HCT116 (cell line): ENCODE measurements at regions not wholly inside any gene's neighbourhood (a gene's known extent, or its start where the extent isn't known, plus 50 kb on each side); places are given as distances from the start of the nearest gene placed in this dataset.
A peak's percentile ranks its signal among the peaks of the same experiment; 100 is the strongest.

Experiments used
- ATAC-seq: fragments of 200-7000 bp; cut with Tn5 transposase; 2 replicates; pipeline ENCODE4 v1.9.1; 2020; ENCODE audit warnings: mild to moderate bottlenecking, moderate library complexity
- BruUV-seq: library from RNA; stranded (reverse); fragments of 400-500 nt; replicated peaks from 2 replicates; lab custom pipeline; 2021; lab: Mats Ljungman, UMichigan
- CTCF ChIA-PET: fragments of 300-600 bp; sonication (Branson Sonifier 250); formaldehyde crosslinking; loops from one replicate; lab custom pipeline; 2021; ENCODE audit warnings: antibody characterized with exemption; lab: Charles Lee
- POLR2A ChIA-PET: fragments of 300-600, 350-600 bp; sonication (Branson Sonifier 250); formaldehyde crosslinking; loops from one replicate; lab custom pipeline; 2021; ENCODE audit warnings: antibody characterized with exemption; lab: Charles Lee
- RAD21 ChIA-PET, 2 experiments: fragments of 300-600 bp; sonication (Branson Sonifier 250); formaldehyde crosslinking; loops; one replicate each; lab custom pipeline; 2023; ENCODE audit warnings: low total read pairs in 2 of 2; ENCODE audit not compliant: uncharacterized antibody in 2 of 2, unreplicated experiment in 2 of 2, low non-redundant PET in 1 of 2; lab: Charles Lee
- DNase-seq: peaks from one replicate; pipeline ENCODE4 v3.0.0-alpha.2; 2010; ENCODE audit warnings: low read depth, low spot score
- H2AFZ ChIP-seq: fragments of 200-600 bp; shearing (Covaris generic), sonication (generic); 2 replicates; pipeline ENCODE4 v1.6.1; 2017; ENCODE audit warnings: low read depth, mixed run types, mixed read lengths, antibody characterized with exemption, low read length; ENCODE audit not compliant: poor library complexity, severe bottlenecking
- H3K27ac ChIP-seq: 2 replicates; pipeline ENCODE4 v1.5.1; 2012; ENCODE audit warnings: low read depth, low read length
- H3K27me3 ChIP-seq: fragments of 200-600 bp; sonication (generic); 2 replicates; pipeline ENCODE4 v1.6.1; 2016; ENCODE audit warnings: mixed run types, low read length, mixed read lengths; ENCODE audit not compliant: insufficient read depth
- H3K36me3 ChIP-seq, 2 experiments: fragments of 200-500 bp in 1 of 2; fragments of 200-600 bp in 1 of 2; sonication (Bioruptor generic) in 1 of 2; sonication (generic) in 1 of 2; 2 replicates each; pipeline versions ENCODE4 v1.5.1 to v1.6.1; 2014 to 2016; ENCODE audit warnings: low read length in 2 of 2, inconsistent platforms in 1 of 2, mixed read lengths in 1 of 2, mixed run types in 1 of 2; ENCODE audit not compliant: insufficient read depth in 2 of 2, control insufficient read depth in 1 of 2
- H3K4me1 ChIP-seq, 2 experiments: fragments of 200-600 bp in 1 of 2; sonication (generic) in 1 of 2; 2 replicates each; pipeline versions ENCODE4 v1.5.1 to v1.6.1; 2012 to 2017; ENCODE audit warnings: low read length in 2 of 2, inconsistent platforms in 1 of 2, mild to moderate bottlenecking in 1 of 2, mixed read lengths in 1 of 2, mixed run types in 1 of 2, moderate library complexity in 1 of 2; ENCODE audit not compliant: insufficient read depth in 2 of 2, control insufficient read depth in 1 of 2
- H3K4me2 ChIP-seq: fragments of 200-600 bp; sonication (generic); 2 replicates; pipeline ENCODE4 v1.6.1; 2017; ENCODE audit warnings: mixed run types, low read length, mixed read lengths
- H3K4me3 ChIP-seq, 2 experiments: fragments of 200-600 bp in 1 of 2; sonication (generic) in 1 of 2; replicated peaks in 1 of 2; 2 replicates each; pipeline ENCODE4 v1.5.1; 2011 to 2016; ENCODE audit warnings: low read length in 2 of 2, control low read depth in 1 of 2, low read depth in 1 of 2, mild to moderate bottlenecking in 1 of 2, mixed read lengths in 1 of 2, mixed run types in 1 of 2
- H3K79me2 ChIP-seq: fragments of 200-600 bp; sonication (generic); 2 replicates; pipeline ENCODE4 v1.6.1; 2017; ENCODE audit warnings: mild to moderate bottlenecking, mixed run types, low read length, moderate library complexity, mixed read lengths; ENCODE audit not compliant: insufficient read depth
- H3K9ac ChIP-seq: fragments of 200-600 bp; sonication (generic); 2 replicates; pipeline ENCODE4 v1.6.1; 2016; ENCODE audit warnings: low read length, mixed read lengths
- H3K9me2 ChIP-seq: fragments of 200-600 bp; sonication (generic), shearing (Covaris generic); 2 replicates; pipeline ENCODE4 v1.6.1; 2017; ENCODE audit warnings: mixed run types, mild to moderate bottlenecking, moderate library complexity; ENCODE audit not compliant: insufficient read depth
- H3K9me3 ChIP-seq, 2 experiments: fragments of 200-500 bp in 1 of 2; fragments of 200-600 bp in 1 of 2; sonication (Bioruptor generic) in 1 of 2; sonication (generic) in 1 of 2; 2 replicates each; pipeline ENCODE4 v1.6.1; 2014 to 2017; ENCODE audit warnings: low read length in 2 of 2, mixed read lengths in 2 of 2, inconsistent platforms in 1 of 2, low read depth in 1 of 2, mild to moderate bottlenecking in 1 of 2, mixed run types in 1 of 2, moderate library complexity in 1 of 2; ENCODE audit not compliant: control insufficient read depth in 1 of 2, insufficient read depth in 1 of 2
- H4K20me1 ChIP-seq: fragments of 200-600 bp; sonication (generic), shearing (Covaris generic); 2 replicates; pipeline ENCODE4 v1.6.1; 2017; ENCODE audit warnings: mixed run types, mild to moderate bottlenecking, moderate library complexity; ENCODE audit not compliant: insufficient read depth
- CBX3 ChIP-seq: IDR thresholded peaks from 2 replicates; pipeline ENCODE4 v1.6.1; 2012; ENCODE audit warnings: low read depth
- CEBPB ChIP-seq: IDR thresholded peaks from 2 replicates; pipeline ENCODE4 v1.6.1; 2012; ENCODE audit warnings: low read depth
- CTCF ChIP-seq, 3 experiments: fragments of 200-600 bp in 1 of 3; sonication (generic) in 1 of 3; IDR thresholded peaks in 2 of 3; conservative IDR thresholded peaks in 1 of 3; 2 replicates each; pipeline ENCODE4 v1.5.1; 2012 to 2017; ENCODE audit warnings: low read depth in 2 of 3, low read length in 2 of 3, antibody characterized with exemption in 1 of 3, borderline replicate concordance in 1 of 3, control low read depth in 1 of 3, mild to moderate bottlenecking in 1 of 3, mixed read lengths in 1 of 3, mixed run types in 1 of 3, moderate library complexity in 1 of 3; ENCODE audit not compliant: insufficient read depth in 1 of 3
- EGR1 ChIP-seq: IDR thresholded peaks from 2 replicates; pipeline ENCODE4 v1.6.1; 2012; ENCODE audit warnings: low read depth
- FOSL1 ChIP-seq: IDR thresholded peaks from 2 replicates; pipeline ENCODE4 v1.6.1; 2012; ENCODE audit warnings: low read depth
- REST ChIP-seq: IDR thresholded peaks from 2 replicates; pipeline ENCODE4 v1.6.1; 2012; ENCODE audit warnings: low read depth
- SIN3A ChIP-seq: IDR thresholded peaks from 2 replicates; pipeline ENCODE4 v1.6.1; 2012; ENCODE audit warnings: low read depth
- SP1 ChIP-seq: IDR thresholded peaks from 2 replicates; pipeline ENCODE4 v1.6.1; 2012; ENCODE audit warnings: low read depth
- SRF ChIP-seq: IDR thresholded peaks from 2 replicates; pipeline ENCODE4 v1.6.1; 2012; ENCODE audit warnings: low read depth
- TCF7L2 ChIP-seq: IDR thresholded peaks from 2 replicates; pipeline ENCODE4 v1.7.0; 2011; ENCODE audit warnings: borderline replicate concordance, inconsistent platforms; ENCODE audit not compliant: insufficient read depth, insufficient read length; ENCODE audit errors: extremely low read depth
- YY1 ChIP-seq: IDR thresholded peaks from 2 replicates; pipeline ENCODE4 v1.6.1; 2011; ENCODE audit warnings: low read length, low read depth, moderate library complexity, mild to moderate bottlenecking; ENCODE audit not compliant: insufficient replicate concordance; ENCODE audit errors: extremely low read depth
- ZBTB33 ChIP-seq: IDR thresholded peaks from 2 replicates; pipeline ENCODE4 v1.6.1; 2011; ENCODE audit warnings: mild to moderate bottlenecking, low read length, moderate library complexity; ENCODE audit not compliant: insufficient replicate concordance; ENCODE audit errors: extremely low read depth
- ZNF274 ChIP-seq: fragments of 200-500 bp; sonication (Bioruptor generic); IDR thresholded peaks from 2 replicates; pipeline ENCODE4 v1.6.1; 2014; ENCODE audit warnings: mild to moderate bottlenecking, low read depth, low read length, inconsistent platforms
- intact Hi-C: fragments of 100-400 bp; cut with micrococcal nuclease; formaldehyde crosslinking; loops from 2 replicates; pipeline ENCODE4 v1.10.0; 2022

- H3K4me3 ChIP-seq: no peak overlapping the region
- BruUV-seq: no TSS peak
- H4K20me1 ChIP-seq: no peaks in the 10 kb centered on the region
- H3K4me2 ChIP-seq: no peak overlapping the region
- no peak overlapping the region for H3K9ac ChIP-seq
- no peak overlapping the region for H2AFZ ChIP-seq
- no peaks in the 10 kb centered on the region for H3K9me2 ChIP-seq
- RAD21 ChIA-PET: no interaction called here
- no peaks in the 10 kb centered on the region for H3K79me2 ChIP-seq
- DNase-seq (no peak), ATAC-seq (peak; percentile 84)
- H3K27ac ChIP-seq: no peak overlapping the region
- no peaks in the 10 kb centered on the region for H3K9me3 ChIP-seq
- CTCF ChIA-PET: no interaction called here
- no peaks in the 10 kb centered on the region for H3K4me1 ChIP-seq
- no peaks in the 10 kb centered on the region for H3K36me3 ChIP-seq
- intact Hi-C loops: no loop called here
- TF ChIP-seq FOSL1 (no peak), ZBTB33 (no peak), CTCF (IDR thresholded peaks at IDR 0.05 in 2 of 3, conservative IDR thresholded peaks at IDR 0.05 in 1 of 3; ENCODE audit: borderline replicate concordance in 1 of 3, insufficient read depth in 1 of 3, low read depth in 2 of 3, low read length in 2 of 3) (peak in 2 of 3 experiments; percentile 18 to 21; a peak in 1 of 6 replicates)
- POLR2A ChIA-PET: no interaction called here
- no peaks in the 10 kb centered on the region for H3K27me3 ChIP-seq
Measured at GRCh38 chr10:65555192-65555591, 1370.6 kb upstream of the LRRTM3 start.

GRCh38 chr10:65556006-65556405, 1369.8 kb upstream of the LRRTM3 start:
- Histone ChIP-seq H3K79me2 (no peaks in the 10 kb centered on the region), H3K36me3 (no peaks in the 10 kb centered on the region), H3K27ac (no peak overlapping the region), H2AFZ (no peak overlapping the region), H3K9ac (no peak overlapping the region)
- no TSS peak for BruUV-seq
- ChIA-PET CTCF (no interaction called here), POLR2A (no interaction called here)
- intact Hi-C loops: no loop called here
- TF ChIP-seq SRF (no peak), YY1 (no peak), CEBPB (no peak), EGR1 (no peak), TCF7L2 (no peak), SIN3A (no peak), ZNF274 (no peak), SP1 (no peak), CBX3 (no peak), REST (no peak), FOSL1 (no peak)
- TF ChIP-seq, all 23 proteins: peak for 0
- Histone ChIP-seq H3K27me3 (no peaks in the 10 kb centered on the region), H3K4me3 (no peak overlapping the region), H3K9me3 (no peaks in the 10 kb centered on the region), H4K20me1 (no peaks in the 10 kb centered on the region), H3K9me2 (no peaks in the 10 kb centered on the region), H3K4me2 (no peak overlapping the region), H3K4me1 (no peaks in the 10 kb centered on the region)
- RAD21 ChIA-PET: no interaction called here
- ATAC-seq: no peak
- DNase-seq: no peak
